ENCODE measurements at regions not wholly inside any gene's neighbourhood (a gene's known extent, or its start where the extent isn't known, plus 50 kb on each side); places are given as distances from the start of the nearest gene placed in this dataset.

DNA sequence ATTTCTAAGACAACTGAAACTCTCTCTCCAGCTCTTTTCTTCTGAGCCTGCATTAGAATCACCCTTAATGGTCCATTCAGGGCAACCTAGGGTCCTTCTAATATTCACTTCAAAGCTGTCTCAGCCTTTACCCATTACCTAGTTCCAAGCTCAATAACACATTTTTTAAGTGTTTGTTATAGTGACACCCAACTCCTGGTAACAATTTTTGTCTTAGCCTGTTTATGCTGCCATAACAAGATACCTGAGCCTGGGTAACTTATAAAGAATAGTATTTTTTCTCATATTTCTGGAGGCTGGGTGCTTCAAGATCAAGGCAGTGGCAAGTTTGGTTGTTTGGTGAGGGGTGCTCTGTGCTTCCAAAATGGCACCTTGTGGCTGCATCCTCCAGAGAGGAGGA lies 531.5 kb upstream of the USP24 start:
- no peaks in the 10 kb centered on the region for H3K9me3 ChIP-seq
- TF ChIP-seq EP300 (IDR thresholded peaks at IDR 0.05; ENCODE audit: low read depth), result no peak
- TF ChIP-seq POLR2AphosphoS5 (IDR thresholded peaks at IDR 0.05), result no peak
- TF ChIP-seq POLR2A (IDR thresholded peaks at IDR 0.05), result no peak
- TF ChIP-seq, protein P1, sequence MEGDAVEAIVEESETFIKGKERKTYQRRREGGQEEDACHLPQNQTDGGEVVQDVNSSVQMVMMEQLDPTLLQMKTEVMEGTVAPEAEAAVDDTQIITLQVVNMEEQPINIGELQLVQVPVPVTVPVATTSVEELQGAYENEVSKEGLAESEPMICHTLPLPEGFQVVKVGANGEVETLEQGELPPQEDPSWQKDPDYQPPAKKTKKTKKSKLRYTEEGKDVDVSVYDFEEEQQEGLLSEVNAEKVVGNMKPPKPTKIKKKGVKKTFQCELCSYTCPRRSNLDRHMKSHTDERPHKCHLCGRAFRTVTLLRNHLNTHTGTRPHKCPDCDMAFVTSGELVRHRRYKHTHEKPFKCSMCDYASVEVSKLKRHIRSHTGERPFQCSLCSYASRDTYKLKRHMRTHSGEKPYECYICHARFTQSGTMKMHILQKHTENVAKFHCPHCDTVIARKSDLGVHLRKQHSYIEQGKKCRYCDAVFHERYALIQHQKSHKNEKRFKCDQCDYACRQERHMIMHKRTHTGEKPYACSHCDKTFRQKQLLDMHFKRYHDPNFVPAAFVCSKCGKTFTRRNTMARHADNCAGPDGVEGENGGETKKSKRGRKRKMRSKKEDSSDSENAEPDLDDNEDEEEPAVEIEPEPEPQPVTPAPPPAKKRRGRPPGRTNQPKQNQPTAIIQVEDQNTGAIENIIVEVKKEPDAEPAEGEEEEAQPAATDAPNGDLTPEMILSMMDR (IDR thresholded peaks at IDR 0.05), result no peak
- DNase-seq, result no peak
- in situ Hi-C loops (cut with MboI; ENCODE audit: low pct_ligation_motif_present in 1 of 4, low pct_unique_long_range_greater_than_20kb in 1 of 4, low sequenced_read_pairs in 3 of 4) (no loop called here), intact Hi-C loops (cut with DNase I; ENCODE audit: low total_unique reads) (no loop called here)
- H3K4me1 ChIP-seq, result no peaks in the 10 kb centered on the region
- no peak overlapping the region for H3K4me3 ChIP-seq
- no peaks in the 10 kb centered on the region for H3K27me3 ChIP-seq
- H3K27ac ChIP-seq, result no peak overlapping the region
- no peaks in the 10 kb centered on the region for H3K36me3 ChIP-seq

DNA sequence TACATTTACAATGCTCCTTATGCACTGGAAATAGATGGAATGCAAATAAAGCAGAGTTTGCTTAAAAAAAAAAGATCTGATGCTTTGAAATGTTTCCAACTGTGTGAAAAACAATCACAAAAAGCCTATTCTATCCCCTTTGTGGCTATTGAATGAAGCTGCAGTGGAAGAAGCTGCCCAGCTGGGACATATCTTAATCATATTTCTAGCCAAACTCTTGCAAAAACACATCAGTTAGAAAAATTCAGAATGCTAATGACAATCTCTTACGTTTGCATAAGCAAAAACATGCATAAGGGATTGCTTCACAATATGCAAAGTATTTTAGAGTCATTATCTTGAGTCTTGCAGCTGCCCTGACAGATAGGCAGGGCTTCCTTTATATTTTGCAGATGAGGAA lies 526.4 kb upstream of the USP24 start:
- no peak overlapping the region for H3K27ac ChIP-seq
- H3K36me3 ChIP-seq, result no peaks in the 10 kb centered on the region
- 56 to 65% methylated on average over 1 of the region's 1 CpG for WGBS, 2 donors (ENCODE audit: low coverage in 1 of 2)
- H3K4me3 ChIP-seq, result no peak overlapping the region
- intact Hi-C loops (cut with DNase I; ENCODE audit: low total_unique reads), result no loop called here
- TF ChIP-seq, protein P1 (IDR thresholded peaks at IDR 0.05), result no peak
- TF ChIP-seq POLR2AphosphoS5 (IDR thresholded peaks at IDR 0.05), result peak; percentile 20 to 62 (median 21)
- no peaks in the 10 kb centered on the region for H3K9me3 ChIP-seq
- no peak for DNase-seq
- no peaks in the 10 kb centered on the region for H3K4me1 ChIP-seq
- no peaks in the 10 kb centered on the region for H3K27me3 ChIP-seq
- in situ Hi-C loops (cut with MboI; ENCODE audit: low pct_ligation_motif_present in 1 of 4, low pct_unique_long_range_greater_than_20kb in 1 of 4, low sequenced_read_pairs in 3 of 4), result no loop called here

DNA sequence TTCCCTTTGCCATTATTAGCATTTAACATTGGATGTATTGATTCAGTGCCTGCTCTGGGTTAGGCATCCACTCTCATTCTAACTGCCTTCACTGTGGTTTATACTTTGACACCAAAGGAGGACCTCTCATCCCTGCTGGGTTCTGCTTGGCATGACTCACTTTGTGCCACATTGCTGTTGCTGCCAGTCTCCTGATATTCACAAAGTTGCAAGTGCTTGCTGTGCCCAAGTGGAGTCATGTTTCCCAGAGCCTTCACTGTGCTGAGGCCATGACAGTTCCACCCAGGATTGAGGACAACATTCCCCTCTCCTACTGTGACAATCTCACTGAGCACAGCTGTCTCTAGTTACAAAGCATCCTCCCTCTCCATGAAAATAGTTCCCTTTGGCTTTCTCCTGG lies 519.9 kb upstream of the USP24 start:
- Histone ChIP-seq H3K9me3 (no peaks in the 10 kb centered on the region), H3K4me1 (no peaks in the 10 kb centered on the region), H3K36me3 (no peaks in the 10 kb centered on the region), H3K27ac (no peak overlapping the region), H3K27me3 (no peaks in the 10 kb centered on the region), H3K4me3 (no peak overlapping the region)
- in situ Hi-C loops (cut with MboI; ENCODE audit: low pct_ligation_motif_present in 1 of 4, low pct_unique_long_range_greater_than_20kb in 1 of 4, low sequenced_read_pairs in 3 of 4) (no loop called here), intact Hi-C loops (cut with DNase I; ENCODE audit: low total_unique reads) (no loop called here)
- TF ChIP-seq EP300 (IDR thresholded peaks at IDR 0.05; ENCODE audit: low read depth), result no peak
- TF ChIP-seq, protein P1 (IDR thresholded peaks at IDR 0.05), result no peak
- DNase-seq, result no peak

DNA sequence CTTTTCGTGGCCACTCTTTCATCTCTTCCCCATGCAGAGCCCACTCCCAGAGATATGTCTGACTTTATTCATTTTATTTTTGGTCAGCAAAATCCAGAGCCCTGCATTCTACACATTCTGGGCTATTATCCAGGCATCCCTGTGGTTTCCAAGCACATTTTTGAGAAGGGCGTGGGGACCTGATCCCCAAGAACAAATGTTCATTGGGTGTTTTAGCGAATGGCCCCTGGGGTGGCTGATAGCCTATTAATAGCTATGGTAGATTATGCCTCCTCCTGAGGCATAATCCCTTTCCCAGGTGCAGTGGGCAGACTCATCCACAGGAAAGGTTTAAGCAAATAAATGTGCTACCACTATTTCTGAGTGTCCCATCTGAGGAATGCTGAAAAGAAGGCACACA lies 511.8 kb upstream of the USP24 start:
- Histone ChIP-seq H3K27me3 (no peaks in the 10 kb centered on the region), H3K4me1 (no peaks in the 10 kb centered on the region), H3K9me3 (no peaks in the 10 kb centered on the region), H3K4me3 (no peak overlapping the region), H3K27ac (no peak overlapping the region), H3K36me3 (no peaks in the 10 kb centered on the region)
- no peak for DNase-seq
- intact Hi-C loops (cut with DNase I; ENCODE audit: low total_unique reads) (no loop called here), in situ Hi-C loops (cut with MboI; ENCODE audit: low pct_ligation_motif_present in 1 of 4, low pct_unique_long_range_greater_than_20kb in 1 of 4, low sequenced_read_pairs in 3 of 4) (no loop called here)
- no peak for TF ChIP-seq POLR2A (IDR thresholded peaks at IDR 0.05)
- TF ChIP-seq EP300 (IDR thresholded peaks at IDR 0.05; ENCODE audit: low read depth), result no peak
- TF ChIP-seq, protein P1 (IDR thresholded peaks at IDR 0.05), result no peak
- TF ChIP-seq POLR2AphosphoS5 (IDR thresholded peaks at IDR 0.05), result no peak
- 79 to 90% methylated on average over 2 to 3 of the region's 3 CpGs for WGBS, 2 donors (ENCODE audit: low coverage in 1 of 2)
